H1 (cell line): ENCODE measurements at regions not wholly inside any gene's neighbourhood (a gene's known extent, or its start where the extent isn't known, plus 50 kb on each side); places are given as distances from the start of the nearest gene placed in this dataset.

Experiments used
- CTCF ChIA-PET: fragments of 300-600 bp; sonication (Branson Sonifier 250); formaldehyde crosslinking; loops from one replicate; lab custom pipeline; 2021; ENCODE audit not compliant: partially characterized antibody; lab: Charles Lee
- POLR2A ChIA-PET: fragments of 300-600 bp; sonication (Branson Sonifier 250); formaldehyde crosslinking; loops from one replicate; lab custom pipeline; 2021; ENCODE audit warnings: inconsistent platforms; ENCODE audit not compliant: partially characterized antibody; lab: Charles Lee
- DNase-seq, 2 experiments: peaks; one replicate each; pipeline versions ENCODE4 v3.0.0 to v3.0.0-alpha.2; 2010 to 2022; ENCODE audit warnings: low spot score in 2 of 2, low read depth in 1 of 2, mixed read lengths in 1 of 2
- FAIRE-seq: peaks from 2 replicates; lab custom pipeline; 2011; peaks lifted over from hg19 to GRCh38; lab: Jason Lieb, UNC
- H2AFZ ChIP-seq: 2 replicates; pipeline ENCODE4 v1.8.1; 2012; ENCODE audit warnings: low read length, inconsistent platforms
- H2AK5ac ChIP-seq: 2 replicates; pipeline ENCODE4 v1.6.1; 2013; ENCODE audit warnings: low read depth, low read length
- H2BK120ac ChIP-seq: replicated peaks from 2 replicates; pipeline ENCODE3; 2013; ENCODE audit warnings: low read depth, low read length, inconsistent platforms
- H2BK12ac ChIP-seq: 2 replicates; pipeline ENCODE4 v1.6.1; 2013; ENCODE audit warnings: low read depth, low read length
- H2BK15ac ChIP-seq: 2 replicates; pipeline ENCODE4 v1.6.1; 2013; ENCODE audit warnings: low read length
- H2BK20ac ChIP-seq: 2 replicates; pipeline ENCODE4 v1.6.1; 2013; ENCODE audit warnings: low read length
- H2BK5ac ChIP-seq: 2 replicates; pipeline ENCODE4 v1.6.1; 2013; ENCODE audit warnings: low read depth, low read length
- H3K14ac ChIP-seq: 2 replicates; pipeline ENCODE4 v1.6.1; 2013; ENCODE audit warnings: inconsistent platforms; ENCODE audit not compliant: insufficient read length
- H3K18ac ChIP-seq: 2 replicates; pipeline ENCODE4 v1.6.1; 2013; ENCODE audit warnings: low read length; ENCODE audit errors: extremely low read depth
- H3K23ac ChIP-seq: 2 replicates; pipeline ENCODE4 v1.6.1; 2013; ENCODE audit warnings: inconsistent platforms; ENCODE audit not compliant: insufficient read length
- H3K23me2 ChIP-seq: 2 replicates; pipeline ENCODE4 v1.6.1; 2013; ENCODE audit warnings: low read depth, low read length
- H3K27ac ChIP-seq: 2 replicates; pipeline ENCODE4 v1.6.1; 2011; ENCODE audit warnings: low read depth, low read length, inconsistent platforms
- H3K27me3 ChIP-seq, 4 experiments: replicated peaks in 1 of 4; 1 replicate in 1 of 4; 2 replicates in 3 of 4; pipeline versions ENCODE4 v1.6.1 to v1.8.1; 2011 to 2013; ENCODE audit warnings: low read length in 3 of 4, mild to moderate bottlenecking in 3 of 4, inconsistent platforms in 2 of 4, mixed read lengths in 2 of 4, moderate library complexity in 1 of 4; ENCODE audit not compliant: control insufficient read depth in 3 of 4, insufficient read depth in 3 of 4; ENCODE audit errors: extremely low read depth in 1 of 4
- H3K36me3 ChIP-seq, 4 experiments: 2 replicates each; pipeline versions ENCODE4 v1.6.1 to v1.8.1; 2011 to 2013; ENCODE audit warnings: mild to moderate bottlenecking in 4 of 4, low read length in 3 of 4, moderate library complexity in 2 of 4, control low read depth in 1 of 4, inconsistent platforms in 1 of 4; ENCODE audit not compliant: insufficient read depth in 4 of 4, control insufficient read depth in 2 of 4
- H3K4ac ChIP-seq: replicated peaks from 2 replicates; pipeline ENCODE3; 2013; ENCODE audit warnings: low read length, low read depth, mixed read lengths, inconsistent platforms; ENCODE audit not compliant: insufficient read length
- H3K4me1 ChIP-seq, 4 experiments: replicated peaks in 1 of 4; 1 replicate in 1 of 4; 2 replicates in 3 of 4; pipeline versions ENCODE4 v1.6.1 to v1.8.1; 2011 to 2013; ENCODE audit warnings: low read length in 3 of 4, inconsistent platforms in 2 of 4, mixed read lengths in 1 of 4; ENCODE audit not compliant: insufficient read depth in 4 of 4, control insufficient read depth in 3 of 4
- H3K4me2 ChIP-seq, 2 experiments: 2 replicates each; pipeline versions ENCODE4 v1.6.1 to v1.8.1; 2011 to 2013; ENCODE audit warnings: low read depth in 2 of 2, low read length in 2 of 2, control low read depth in 1 of 2, inconsistent platforms in 1 of 2, mild to moderate bottlenecking in 1 of 2; ENCODE audit not compliant: insufficient read depth in 1 of 2
- H3K4me3 ChIP-seq, 4 experiments: fragments of 200-600, 300-600 bp in 1 of 4; sonication (generic), shearing (Covaris generic), sonication (Bioruptor Twin) in 1 of 4; 2 replicates each; pipeline versions ENCODE4 v1.5.1 to v1.8.1; 2011 to 2016; ENCODE audit warnings: low read length in 4 of 4, low read depth in 3 of 4, control low read depth in 2 of 4, inconsistent platforms in 2 of 4, mild to moderate bottlenecking in 2 of 4, mixed read lengths in 1 of 4, moderate library complexity in 1 of 4; ENCODE audit not compliant: insufficient read depth in 2 of 4; ENCODE audit errors: extremely low read depth in 1 of 4
- H3K56ac ChIP-seq: replicated peaks from 2 replicates; pipeline ENCODE3; 2013; ENCODE audit warnings: low read depth, mild to moderate bottlenecking, mixed read lengths, low read length, inconsistent platforms; ENCODE audit not compliant: insufficient read length
- H3K79me1 ChIP-seq: 2 replicates; pipeline ENCODE4 v1.6.1; 2013; ENCODE audit warnings: low read depth, low read length, control low read depth
- H3K79me2 ChIP-seq, 2 experiments: 2 replicates each; pipeline versions ENCODE4 v1.6.1 to v1.8.1; 2012 to 2013; ENCODE audit warnings: low read length in 2 of 2, mild to moderate bottlenecking in 2 of 2, inconsistent platforms in 1 of 2; ENCODE audit not compliant: insufficient read depth in 2 of 2, control insufficient read depth in 1 of 2
- H3K9ac ChIP-seq, 4 experiments: replicated peaks in 1 of 4; 1 replicate in 1 of 4; 2 replicates in 3 of 4; pipeline versions ENCODE4 v1.6.1 to v1.8.1; 2011 to 2013; ENCODE audit warnings: low read depth in 3 of 4, low read length in 3 of 4, control low read depth in 2 of 4, mild to moderate bottlenecking in 2 of 4, moderate library complexity in 2 of 4, inconsistent platforms in 1 of 4; ENCODE audit errors: extremely low read depth in 1 of 4
- H3K9me3 ChIP-seq, 2 experiments: 2 replicates each; pipeline versions ENCODE4 v1.6.1 to v1.8.1; 2012 to 2013; ENCODE audit warnings: mild to moderate bottlenecking in 2 of 2, moderate library complexity in 2 of 2, control low read depth in 1 of 2, inconsistent platforms in 1 of 2, low read depth in 1 of 2, low read length in 1 of 2, mixed read lengths in 1 of 2; ENCODE audit not compliant: insufficient read depth in 2 of 2
- H4K20me1 ChIP-seq, 2 experiments: replicated peaks in 1 of 2; 2 replicates each; pipeline versions ENCODE3 to v1.8.1; 2011 to 2013; ENCODE audit warnings: inconsistent platforms in 2 of 2, low read length in 2 of 2, mild to moderate bottlenecking in 1 of 2; ENCODE audit not compliant: insufficient read depth in 2 of 2, control insufficient read depth in 1 of 2
- H4K5ac ChIP-seq: 2 replicates; pipeline ENCODE4 v1.6.1; 2013; ENCODE audit warnings: low read length, low read depth, mixed read lengths, inconsistent platforms; ENCODE audit not compliant: insufficient read length
- H4K8ac ChIP-seq: 2 replicates; pipeline ENCODE4 v1.8.0; 2013; ENCODE audit warnings: mild to moderate bottlenecking, moderate library complexity, low read length, inconsistent platforms; ENCODE audit not compliant: insufficient read depth; ENCODE audit errors: extremely low read depth
- H4K91ac ChIP-seq: replicated peaks from 2 replicates; pipeline ENCODE3; 2013; ENCODE audit warnings: low read length, mixed read lengths, inconsistent platforms; ENCODE audit not compliant: insufficient read length
- ATF3 ChIP-seq: IDR thresholded peaks from 2 replicates; pipeline ENCODE4 v1.6.1; 2011; ENCODE audit warnings: low read depth, mild to moderate bottlenecking, low read length; ENCODE audit not compliant: insufficient read depth
- JUND ChIP-seq: IDR thresholded peaks from 2 replicates; pipeline ENCODE4 v1.6.1; 2011; ENCODE audit warnings: mild to moderate bottlenecking, improper control_type of control experiment, low read length
- WGBS, 2 experiments: shearing (Covaris generic) in 1 of 2; methylation state at CpG; one replicate each; pipeline versions ENCODE4 v1.1.6 to v1.1.7; 2013 to 2015; ENCODE audit warnings: low lambda C conversion rate in 2 of 2, mixed read lengths in 2 of 2, inconsistent platforms in 1 of 2, low coverage in 1 of 2, missing lambda C conversion rate in 1 of 2; ENCODE audit not compliant: insufficient replicate concordance in 2 of 2, insufficient coverage in 1 of 2, insufficient read length in 1 of 2; ENCODE audit errors: extremely low coverage in 1 of 2, missing lambda C conversion rate in 1 of 2; 5-methylcytosine and 5-hydroxymethylcytosine counted together

GRCh38 chr1:4121293-4121684 is 221.2 kb upstream of the C1orf174 start:
- DNase-seq = no peak
- H4K91ac ChIP-seq = no peak overlapping the region
- no peaks in the 10 kb centered on the region for H3K79me1 ChIP-seq
- no peak overlapping the region for H4K5ac ChIP-seq
- H3K4ac ChIP-seq = no peak overlapping the region
- no peak overlapping the region for H2BK5ac ChIP-seq
- ChIA-PET POLR2A (no interaction called here), CTCF (no interaction called here)
- FAIRE-seq = no peak
- H3K4me2 ChIP-seq = no peak overlapping the region
- H3K9ac ChIP-seq = no peak overlapping the region
- H4K8ac ChIP-seq = no peak overlapping the region
- no peak overlapping the region for H2BK12ac ChIP-seq
- no peaks in the 10 kb centered on the region for H3K36me3 ChIP-seq
- H3K79me2 ChIP-seq = no peaks in the 10 kb centered on the region
- H3K23me2 ChIP-seq = no peaks in the 10 kb centered on the region
- no peaks in the 10 kb centered on the region for H4K20me1 ChIP-seq
- no peak overlapping the region for H2BK15ac ChIP-seq
- H3K27ac ChIP-seq = no peak overlapping the region
- H3K14ac ChIP-seq = no peak overlapping the region
- H3K9me3 ChIP-seq = no peaks in the 10 kb centered on the region
- 80% methylated on average over 8 of the region's 8 CpGs; no CpG with 5 or more reads in 1 of the 2 experiments for WGBS, 2 experiments
- H3K23ac ChIP-seq = no peak overlapping the region
- no peak overlapping the region for H3K4me3 ChIP-seq
- TF ChIP-seq ATF3 (no peak), JUND (no peak)
- H2BK120ac ChIP-seq = no peak overlapping the region
- 0 out of 7 replicates have a peak, but pooled peaks cover 0 to 3% (median 0%) of the 10 kb centered on the region in 4 experiments for H3K4me1 ChIP-seq
- H3K18ac ChIP-seq = no peak overlapping the region
- no peak overlapping the region for H3K56ac ChIP-seq
- no peak overlapping the region for H2BK20ac ChIP-seq
- H2AK5ac ChIP-seq = no peak overlapping the region
- H2AFZ ChIP-seq = no peak overlapping the region
- H3K27me3 ChIP-seq = no peaks in the 10 kb centered on the region
